ENCODE measurements at regions not wholly inside any gene's neighbourhood (a gene's known extent, or its start where the extent isn't known, plus 50 kb on each side); places are given as distances from the start of the nearest gene placed in this dataset.

DNA sequence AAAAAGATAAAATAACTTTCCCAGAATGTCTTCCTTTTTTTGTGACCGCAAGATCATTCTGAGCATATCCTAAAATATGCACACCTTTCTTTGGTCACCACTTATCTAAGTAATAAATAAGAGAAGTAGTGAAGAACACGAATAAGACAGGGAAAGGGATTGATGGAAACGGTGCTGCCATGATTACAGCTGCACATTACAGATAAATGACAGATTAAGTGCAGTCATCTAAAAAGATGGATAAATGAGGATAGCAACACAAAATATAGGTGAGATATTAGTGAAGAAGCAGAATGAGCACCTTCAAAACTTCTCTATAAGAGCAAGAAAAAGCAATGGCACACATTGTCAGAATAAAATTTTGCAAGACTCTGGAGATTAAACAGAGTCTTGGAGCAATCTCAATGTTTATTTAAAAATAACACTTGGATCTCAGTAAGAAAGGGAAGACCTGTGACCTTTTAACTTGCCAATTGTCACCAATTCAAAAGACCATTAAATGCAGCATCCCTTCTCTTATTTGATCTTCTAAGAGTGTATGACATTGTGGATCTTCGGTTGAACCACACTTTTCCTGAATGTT is 567.1 kb downstream of the KCNJ2 start:
- TF ChIP-seq, protein P1, sequence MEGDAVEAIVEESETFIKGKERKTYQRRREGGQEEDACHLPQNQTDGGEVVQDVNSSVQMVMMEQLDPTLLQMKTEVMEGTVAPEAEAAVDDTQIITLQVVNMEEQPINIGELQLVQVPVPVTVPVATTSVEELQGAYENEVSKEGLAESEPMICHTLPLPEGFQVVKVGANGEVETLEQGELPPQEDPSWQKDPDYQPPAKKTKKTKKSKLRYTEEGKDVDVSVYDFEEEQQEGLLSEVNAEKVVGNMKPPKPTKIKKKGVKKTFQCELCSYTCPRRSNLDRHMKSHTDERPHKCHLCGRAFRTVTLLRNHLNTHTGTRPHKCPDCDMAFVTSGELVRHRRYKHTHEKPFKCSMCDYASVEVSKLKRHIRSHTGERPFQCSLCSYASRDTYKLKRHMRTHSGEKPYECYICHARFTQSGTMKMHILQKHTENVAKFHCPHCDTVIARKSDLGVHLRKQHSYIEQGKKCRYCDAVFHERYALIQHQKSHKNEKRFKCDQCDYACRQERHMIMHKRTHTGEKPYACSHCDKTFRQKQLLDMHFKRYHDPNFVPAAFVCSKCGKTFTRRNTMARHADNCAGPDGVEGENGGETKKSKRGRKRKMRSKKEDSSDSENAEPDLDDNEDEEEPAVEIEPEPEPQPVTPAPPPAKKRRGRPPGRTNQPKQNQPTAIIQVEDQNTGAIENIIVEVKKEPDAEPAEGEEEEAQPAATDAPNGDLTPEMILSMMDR (conservative IDR thresholded peaks at IDR 0.05; ENCODE audit: low read depth, low read length), result no peak
- TF ChIP-seq EZH2 (IDR thresholded peaks at IDR 0.05; ENCODE audit: low read length, unreplicated experiment) (no peak), EZH2phosphoT487 (IDR thresholded peaks at IDR 0.05; ENCODE audit: borderline replicate concordance, low read length) (no peak)
